ENCODE measurements at regions not wholly inside any gene's neighbourhood (a gene's known extent, or its start where the extent isn't known, plus 50 kb on each side); places are given as distances from the start of the nearest gene placed in this dataset.

DNA sequence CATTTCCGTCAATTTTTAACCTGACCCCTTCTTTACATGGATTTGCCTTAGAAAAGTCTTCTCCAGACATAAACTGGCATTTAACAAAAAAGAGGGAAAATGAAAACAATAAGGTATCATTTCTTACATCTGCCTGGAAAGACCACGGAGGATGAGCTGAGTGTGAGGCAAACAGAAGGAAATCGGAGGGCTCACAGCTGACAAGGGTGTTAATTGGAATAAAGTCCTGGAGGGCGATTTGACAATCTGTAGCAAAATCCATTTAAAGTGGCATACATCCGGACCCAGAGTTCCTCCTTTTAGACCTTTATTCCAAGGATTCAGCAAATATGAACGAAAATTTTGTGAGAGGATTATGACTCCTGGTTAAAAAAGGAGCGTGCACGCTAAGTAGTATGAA, 179.7 kb upstream of the COPS8 start:
- no peak for TF ChIP-seq CTCF (IDR thresholded peaks at IDR 0.05)
- TF ChIP-seq ZFX (IDR thresholded peaks at IDR 0.05; ENCODE audit: borderline replicate concordance): no peak
- H3K27ac ChIP-seq: no peak overlapping the region

GRCh38 chr2:236908439-236909192, 177.1 kb upstream of the COPS8 start:
- no peak for TF ChIP-seq CTCF (IDR thresholded peaks at IDR 0.05)
- no peak for TF ChIP-seq ZFX (IDR thresholded peaks at IDR 0.05; ENCODE audit: borderline replicate concordance)
- H3K27ac ChIP-seq: no peak overlapping the region

- TF ChIP-seq ZFX (IDR thresholded peaks at IDR 0.05; ENCODE audit: borderline replicate concordance) (no peak), CTCF (IDR thresholded peaks at IDR 0.05) (no peak)
- H3K27ac ChIP-seq: no peak overlapping the region
Observed at GRCh38 chr2:236909193-236909504, 176.5 kb upstream of the COPS8 start.

- no peak for TF ChIP-seq CTCF (IDR thresholded peaks at IDR 0.05)
- TF ChIP-seq ZFX (IDR thresholded peaks at IDR 0.05; ENCODE audit: borderline replicate concordance): no peak
- no peak overlapping the region for H3K27ac ChIP-seq
Observed at GRCh38 chr2:236909802-236910201, 175.9 kb upstream of the COPS8 start.

- H3K27ac ChIP-seq: no peak overlapping the region
Observed at GRCh38 chr2:236910781-236911495, 174.8 kb upstream of the COPS8 start.

GRCh38 chr2:236912326-236913120, 173.2 kb upstream of the COPS8 start:
- H3K27ac ChIP-seq: no peak overlapping the region

More at GRCh38 chr2:236910781-236911495, 174.8 kb upstream of the COPS8 start:
- TF ChIP-seq ZFX (IDR thresholded peaks at IDR 0.05; ENCODE audit: borderline replicate concordance): no peak
- TF ChIP-seq CTCF (IDR thresholded peaks at IDR 0.05): no peak

More at GRCh38 chr2:236912326-236913120, 173.2 kb upstream of the COPS8 start:
- no peak for TF ChIP-seq ZFX (IDR thresholded peaks at IDR 0.05; ENCODE audit: borderline replicate concordance)
- no peak for TF ChIP-seq CTCF (IDR thresholded peaks at IDR 0.05)

Data from 22Rv1 (cell line).